ENCODE measurements at regions not wholly inside any gene's neighbourhood (a gene's known extent, or its start where the extent isn't known, plus 50 kb on each side); places are given as distances from the start of the nearest gene placed in this dataset.

DNA sequence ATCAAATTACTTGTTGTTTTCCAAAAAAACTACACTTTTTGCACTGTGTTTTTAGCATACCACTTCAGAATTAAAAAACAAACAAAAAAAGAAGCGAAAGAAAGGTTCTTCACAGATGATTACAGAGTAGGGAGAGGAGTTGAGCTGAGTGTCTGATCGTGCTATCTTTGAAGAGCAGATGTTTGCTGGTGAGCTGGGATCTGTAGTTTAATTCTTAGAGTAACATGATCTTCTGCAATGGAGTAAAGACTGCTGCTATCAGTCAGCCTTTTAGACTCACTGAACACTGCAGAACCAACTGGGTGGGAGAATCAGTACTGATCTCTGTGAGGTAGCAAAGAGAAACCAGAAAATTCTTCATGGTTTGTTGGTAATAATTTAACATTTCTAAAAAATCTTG lies 1197.8 kb upstream of the SORCS1 start:
- Histone ChIP-seq H3K9me3 (ENCODE audit: control insufficient read depth in 2 of 2, insufficient read depth in 1 of 2, low read depth in 1 of 2, low read length in 1 of 2) (no peaks in the 10 kb centered on the region), H3K4me1 (ENCODE audit: control insufficient read depth in 2 of 2, insufficient read depth in 2 of 2, low read length in 1 of 2) (no peaks in the 10 kb centered on the region), H3K4me3 (ENCODE audit: low read depth in 1 of 2, low read length in 2 of 2) (no peak overlapping the region), H3K27me3 (ENCODE audit: control insufficient read depth in 1 of 2, insufficient read depth in 2 of 2, low read length in 2 of 2) (no peaks in the 10 kb centered on the region), H3K27ac (ENCODE audit: low read depth in 2 of 2, low read length in 1 of 2) (no peak overlapping the region), H3K36me3 (ENCODE audit: control insufficient read depth in 2 of 2, insufficient read depth in 2 of 2, low read length in 1 of 2) (no peaks in the 10 kb centered on the region)
- 60 to 83% methylated on average over 2 of the region's 2 CpGs for WGBS, 2 donors

DNA sequence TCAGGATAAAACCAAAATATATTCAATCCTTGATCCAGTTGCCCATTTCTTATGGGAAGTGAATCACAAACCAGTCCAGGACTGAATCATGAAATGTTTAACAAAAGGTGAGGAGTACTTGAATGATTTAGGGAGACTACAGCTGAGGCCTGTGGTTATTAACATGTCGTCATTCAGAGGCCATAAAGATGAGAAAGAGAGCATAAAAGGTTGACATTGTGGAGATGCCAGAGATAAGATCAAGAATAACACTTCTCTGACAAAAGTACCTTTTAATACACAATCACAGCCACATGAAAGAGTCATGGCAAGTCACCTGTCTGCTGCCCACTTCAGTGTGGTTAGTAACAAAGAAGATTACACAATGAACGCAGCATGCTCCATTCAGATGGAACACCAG lies 1195.7 kb upstream of the SORCS1 start:
- Histone ChIP-seq H3K36me3 (ENCODE audit: control insufficient read depth in 2 of 2, insufficient read depth in 2 of 2, low read length in 1 of 2) (no peaks in the 10 kb centered on the region), H3K4me3 (ENCODE audit: low read depth in 1 of 2, low read length in 2 of 2) (no peak overlapping the region), H3K27ac (ENCODE audit: low read depth in 2 of 2, low read length in 1 of 2) (no peak overlapping the region), H3K27me3 (ENCODE audit: control insufficient read depth in 1 of 2, insufficient read depth in 2 of 2, low read length in 2 of 2) (no peaks in the 10 kb centered on the region), H3K9me3 (ENCODE audit: control insufficient read depth in 2 of 2, insufficient read depth in 1 of 2, low read depth in 1 of 2, low read length in 1 of 2) (no peaks in the 10 kb centered on the region), H3K4me1 (ENCODE audit: control insufficient read depth in 2 of 2, insufficient read depth in 2 of 2, low read length in 1 of 2) (no peaks in the 10 kb centered on the region)
- 54 to 59% methylated on average over 2 of the region's 2 CpGs for WGBS, 2 donors

DNA sequence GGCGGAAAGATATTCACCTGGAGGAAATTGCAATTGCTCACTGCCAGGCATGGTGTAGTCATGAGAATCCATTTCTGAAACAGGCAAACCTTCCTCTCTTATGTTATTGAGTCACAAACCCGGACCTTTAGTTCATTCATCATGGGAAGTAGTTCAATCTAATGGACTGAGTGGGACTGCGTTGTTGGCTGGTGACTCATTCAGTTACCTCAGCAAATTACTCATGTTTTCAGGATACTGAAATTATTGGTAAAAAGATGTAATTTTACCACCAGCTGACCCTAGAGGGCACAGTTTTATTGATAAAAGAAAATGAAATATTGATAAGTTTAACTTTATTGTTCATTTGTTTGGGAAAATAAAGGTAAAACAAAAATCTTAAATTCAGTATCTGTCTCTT lies 1194.4 kb upstream of the SORCS1 start:
- H3K4me3 ChIP-seq (ENCODE audit: low read depth in 1 of 2, low read length in 2 of 2): no peak overlapping the region
- 26 to 45% methylated on average over 3 of the region's 3 CpGs for WGBS, 2 donors
- H3K9me3 ChIP-seq (ENCODE audit: control insufficient read depth in 2 of 2, insufficient read depth in 1 of 2, low read depth in 1 of 2, low read length in 1 of 2): no peaks in the 10 kb centered on the region
- no peaks in the 10 kb centered on the region for H3K36me3 ChIP-seq (ENCODE audit: control insufficient read depth in 2 of 2, insufficient read depth in 2 of 2, low read length in 1 of 2)
- no peak overlapping the region for H3K27ac ChIP-seq (ENCODE audit: low read depth in 2 of 2, low read length in 1 of 2)
- no peaks in the 10 kb centered on the region for H3K4me1 ChIP-seq (ENCODE audit: control insufficient read depth in 2 of 2, insufficient read depth in 2 of 2, low read length in 1 of 2)
- H3K27me3 ChIP-seq (ENCODE audit: control insufficient read depth in 1 of 2, insufficient read depth in 2 of 2, low read length in 2 of 2): no peaks in the 10 kb centered on the region

DNA sequence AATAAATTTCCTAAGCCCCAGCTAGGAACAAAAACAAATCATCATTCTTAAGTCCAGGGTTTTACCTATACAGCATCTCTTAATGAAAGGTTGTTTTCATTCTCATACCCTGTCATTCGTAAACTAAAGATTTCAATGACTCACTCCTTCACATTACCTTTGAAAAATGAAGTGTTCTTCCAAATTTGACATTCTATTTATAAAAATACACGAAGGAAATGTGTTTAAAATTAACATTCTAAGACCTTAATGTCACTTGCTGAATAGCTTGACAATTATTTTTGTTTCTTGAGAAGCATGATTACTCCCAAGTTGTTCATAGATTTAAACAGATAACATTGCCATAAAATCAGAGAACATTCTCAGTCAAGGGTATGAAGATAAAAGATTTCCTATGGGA lies 1188.3 kb upstream of the SORCS1 start:
- no peak overlapping the region for H3K4me3 ChIP-seq (ENCODE audit: low read depth in 1 of 2, low read length in 2 of 2)
- 21 to 26% methylated on average over 2 of the region's 2 CpGs for WGBS, 2 donors
- H3K36me3 ChIP-seq (ENCODE audit: control insufficient read depth in 2 of 2, insufficient read depth in 2 of 2, low read length in 1 of 2): no peaks in the 10 kb centered on the region
- no peaks in the 10 kb centered on the region for H3K9me3 ChIP-seq (ENCODE audit: control insufficient read depth in 2 of 2, insufficient read depth in 1 of 2, low read depth in 1 of 2, low read length in 1 of 2)
- H3K27ac ChIP-seq (ENCODE audit: low read depth in 2 of 2, low read length in 1 of 2): no peak overlapping the region
- H3K4me1 ChIP-seq (ENCODE audit: control insufficient read depth in 2 of 2, insufficient read depth in 2 of 2, low read length in 1 of 2): no peaks in the 10 kb centered on the region
- no peaks in the 10 kb centered on the region for H3K27me3 ChIP-seq (ENCODE audit: control insufficient read depth in 1 of 2, insufficient read depth in 2 of 2, low read length in 2 of 2)

DNA sequence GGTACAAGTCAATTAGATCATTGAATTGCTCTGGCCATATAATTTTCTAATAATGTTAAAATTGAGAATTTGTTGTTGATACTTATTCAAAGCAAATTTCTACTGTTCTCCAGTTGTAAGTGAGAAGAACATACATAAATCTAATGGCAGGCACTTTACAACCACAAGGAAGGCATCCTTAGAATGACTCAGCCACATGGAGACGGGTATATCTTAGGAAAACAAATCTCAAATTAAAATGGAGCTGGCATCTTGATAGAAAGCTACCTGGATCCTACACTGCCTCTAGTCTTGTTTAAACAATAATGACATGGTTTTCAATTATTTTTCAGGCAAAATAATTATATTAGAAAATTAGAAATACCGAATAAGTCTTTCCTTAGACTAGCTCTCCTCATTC lies 1183.7 kb upstream of the SORCS1 start:
- H3K9me3 ChIP-seq (ENCODE audit: control insufficient read depth in 2 of 2, insufficient read depth in 1 of 2, low read depth in 1 of 2, low read length in 1 of 2): no peaks in the 10 kb centered on the region
- 81 to 82% methylated on average over 2 of the region's 2 CpGs for WGBS, 2 donors
- H3K27me3 ChIP-seq (ENCODE audit: control insufficient read depth in 1 of 2, insufficient read depth in 2 of 2, low read length in 2 of 2): no peaks in the 10 kb centered on the region
- H3K4me3 ChIP-seq (ENCODE audit: low read depth in 1 of 2, low read length in 2 of 2): no peak overlapping the region
- no peak overlapping the region for H3K27ac ChIP-seq (ENCODE audit: low read depth in 2 of 2, low read length in 1 of 2)
- no peaks in the 10 kb centered on the region for H3K36me3 ChIP-seq (ENCODE audit: control insufficient read depth in 2 of 2, insufficient read depth in 2 of 2, low read length in 1 of 2)
- no peaks in the 10 kb centered on the region for H3K4me1 ChIP-seq (ENCODE audit: control insufficient read depth in 2 of 2, insufficient read depth in 2 of 2, low read length in 1 of 2)

DNA sequence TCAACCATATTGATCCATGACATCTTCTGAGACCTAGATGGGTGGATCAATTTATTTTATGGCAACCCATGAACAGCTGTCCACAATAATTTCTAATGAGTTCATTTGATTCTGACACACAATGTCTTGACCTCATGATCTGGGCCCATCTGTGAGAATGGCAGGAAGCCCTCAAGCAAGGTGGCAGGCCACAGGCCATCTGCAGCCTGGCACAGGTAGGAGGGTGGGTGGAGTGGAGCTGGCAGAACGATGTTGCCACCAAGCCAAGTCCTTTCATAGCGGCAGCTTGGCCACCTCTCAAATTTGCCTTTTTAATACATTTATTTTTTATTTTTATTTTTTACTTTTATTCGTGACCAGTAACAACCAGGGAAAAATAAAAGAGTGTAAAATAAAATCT lies 1181.6 kb upstream of the SORCS1 start:
- WGBS, 2 donors: 74 to 84% methylated on average over 3 of the region's 3 CpGs
- Histone ChIP-seq H3K4me3 (ENCODE audit: low read depth in 1 of 2, low read length in 2 of 2) (no peak overlapping the region), H3K36me3 (ENCODE audit: control insufficient read depth in 2 of 2, insufficient read depth in 2 of 2, low read length in 1 of 2) (no peaks in the 10 kb centered on the region), H3K27ac (ENCODE audit: low read depth in 2 of 2, low read length in 1 of 2) (no peak overlapping the region), H3K4me1 (ENCODE audit: control insufficient read depth in 2 of 2, insufficient read depth in 2 of 2, low read length in 1 of 2) (no peaks in the 10 kb centered on the region), H3K27me3 (ENCODE audit: control insufficient read depth in 1 of 2, insufficient read depth in 2 of 2, low read length in 2 of 2) (no peaks in the 10 kb centered on the region), H3K9me3 (ENCODE audit: control insufficient read depth in 2 of 2, insufficient read depth in 1 of 2, low read depth in 1 of 2, low read length in 1 of 2) (no peaks in the 10 kb centered on the region)

DNA sequence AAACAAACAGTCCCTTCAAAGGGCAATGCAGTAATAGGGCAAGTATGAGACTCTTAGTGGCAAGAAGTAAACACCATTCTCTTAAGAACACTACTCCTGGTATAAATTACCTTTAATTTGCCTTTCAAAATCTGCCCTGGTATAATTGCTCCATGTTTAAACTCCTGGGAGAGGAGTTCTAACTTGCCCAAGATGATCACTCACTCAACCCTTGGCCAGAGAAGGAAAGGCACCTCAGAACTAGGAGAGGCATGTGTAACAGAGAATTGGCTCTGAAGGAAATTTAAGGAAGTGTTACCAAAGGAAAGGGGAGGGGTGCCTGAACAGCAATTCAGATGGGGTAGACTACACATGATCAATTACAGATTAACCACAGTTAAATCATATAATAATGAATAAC lies 1173.6 kb upstream of the SORCS1 start:
- H3K27ac ChIP-seq (ENCODE audit: low read depth in 2 of 2, low read length in 1 of 2): no peak overlapping the region
- no peaks in the 10 kb centered on the region for H3K27me3 ChIP-seq (ENCODE audit: control insufficient read depth in 1 of 2, insufficient read depth in 2 of 2, low read length in 2 of 2)
- no peaks in the 10 kb centered on the region for H3K4me1 ChIP-seq (ENCODE audit: control insufficient read depth in 2 of 2, insufficient read depth in 2 of 2, low read length in 1 of 2)
- H3K36me3 ChIP-seq (ENCODE audit: control insufficient read depth in 2 of 2, insufficient read depth in 2 of 2, low read length in 1 of 2): no peaks in the 10 kb centered on the region
- H3K9me3 ChIP-seq (ENCODE audit: control insufficient read depth in 2 of 2, insufficient read depth in 1 of 2, low read depth in 1 of 2, low read length in 1 of 2): peaks cover 0 to 3% of the 10 kb centered on the region in 2 donors
- H3K4me3 ChIP-seq (ENCODE audit: low read depth in 1 of 2, low read length in 2 of 2): no peak overlapping the region

DNA sequence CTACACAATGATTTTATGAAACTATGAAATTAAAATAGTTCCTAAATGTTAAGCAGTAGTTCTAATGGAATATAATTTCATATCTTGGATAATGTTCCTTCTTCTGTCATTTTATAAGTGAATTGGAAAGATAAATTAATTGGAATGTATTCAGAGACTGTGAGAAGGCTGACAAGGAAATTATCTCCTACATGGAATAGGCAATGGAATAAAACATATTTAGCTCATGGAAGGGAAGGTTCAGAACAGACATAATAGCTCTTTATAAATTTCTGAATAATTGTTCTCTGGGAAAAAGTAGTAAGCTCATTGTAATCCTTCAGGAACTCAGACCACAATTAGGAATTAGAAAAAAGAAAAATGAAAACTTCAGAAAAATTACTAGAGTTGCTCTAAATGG lies 1172.3 kb upstream of the SORCS1 start:
- no peak overlapping the region for H3K27ac ChIP-seq (ENCODE audit: low read depth in 2 of 2, low read length in 1 of 2)
- no peaks in the 10 kb centered on the region for H3K27me3 ChIP-seq (ENCODE audit: control insufficient read depth in 1 of 2, insufficient read depth in 2 of 2, low read length in 2 of 2)
- no peak overlapping the region for H3K4me3 ChIP-seq (ENCODE audit: low read depth in 1 of 2, low read length in 2 of 2)
- H3K4me1 ChIP-seq (ENCODE audit: control insufficient read depth in 2 of 2, insufficient read depth in 2 of 2, low read length in 1 of 2): no peaks in the 10 kb centered on the region
- no peaks in the 10 kb centered on the region for H3K36me3 ChIP-seq (ENCODE audit: control insufficient read depth in 2 of 2, insufficient read depth in 2 of 2, low read length in 1 of 2)
- peaks cover 0 to 3% of the 10 kb centered on the region in 2 donors for H3K9me3 ChIP-seq (ENCODE audit: control insufficient read depth in 2 of 2, insufficient read depth in 1 of 2, low read depth in 1 of 2, low read length in 1 of 2)

DNA sequence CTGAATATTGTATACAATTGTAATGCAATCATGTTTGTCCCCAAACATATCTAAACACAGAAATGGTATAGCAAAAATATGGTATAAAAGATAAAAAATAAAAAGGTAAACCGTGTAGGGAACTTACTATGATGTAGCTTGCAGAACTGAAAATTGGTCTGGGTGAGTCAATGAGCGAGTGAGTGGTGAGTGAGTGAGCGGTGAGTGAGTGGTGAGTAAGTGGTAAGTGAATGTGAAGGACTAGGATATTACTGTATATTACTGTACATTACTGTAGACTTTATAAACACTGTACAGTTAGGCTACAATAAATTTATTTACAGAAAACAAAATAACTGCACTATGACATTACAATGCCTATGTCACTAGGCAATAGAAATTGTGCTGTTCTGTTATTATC lies 1163.2 kb upstream of the SORCS1 start:
- Histone ChIP-seq H3K27ac (ENCODE audit: low read depth in 2 of 2, low read length in 1 of 2) (no peak overlapping the region), H3K36me3 (ENCODE audit: control insufficient read depth in 2 of 2, insufficient read depth in 2 of 2, low read length in 1 of 2) (no peaks in the 10 kb centered on the region), H3K9me3 (ENCODE audit: control insufficient read depth in 2 of 2, insufficient read depth in 1 of 2, low read depth in 1 of 2, low read length in 1 of 2) (no peaks in the 10 kb centered on the region), H3K27me3 (ENCODE audit: control insufficient read depth in 1 of 2, insufficient read depth in 2 of 2, low read length in 2 of 2) (no peaks in the 10 kb centered on the region), H3K4me3 (ENCODE audit: low read depth in 1 of 2, low read length in 2 of 2) (no peak overlapping the region), H3K4me1 (ENCODE audit: control insufficient read depth in 2 of 2, insufficient read depth in 2 of 2, low read length in 1 of 2) (no peaks in the 10 kb centered on the region)
- WGBS, 2 donors: 84 to 86% methylated on average over 3 of the region's 3 CpGs

DNA sequence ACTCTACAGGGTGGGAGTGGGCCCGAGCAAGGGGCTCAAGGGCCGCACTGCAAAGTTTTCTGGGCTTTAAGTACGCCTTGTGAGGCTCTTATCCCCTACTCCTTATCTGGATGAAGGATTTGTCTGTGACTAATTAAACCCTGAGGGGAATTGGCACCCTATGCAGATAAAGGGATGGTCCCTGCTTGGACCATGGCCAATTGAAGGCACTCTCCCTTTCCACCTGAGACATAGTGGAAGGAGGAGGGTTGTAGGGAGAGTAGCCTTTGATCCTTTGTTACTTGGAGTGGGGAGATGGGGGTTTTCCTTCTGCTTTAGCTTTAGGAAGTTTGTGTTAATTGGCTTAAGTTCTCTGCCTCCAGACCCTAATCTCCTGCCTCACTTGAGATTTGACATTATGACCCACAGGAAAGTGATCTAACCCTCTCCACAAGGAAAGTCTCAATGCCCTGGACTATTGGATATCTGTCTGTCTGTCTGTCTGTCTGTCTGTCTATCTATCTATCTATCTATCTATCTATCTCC lies 1158.8 kb upstream of the SORCS1 start:
- WGBS, 2 donors: 48 to 69% methylated on average over 3 of the region's 3 CpGs
- no peaks in the 10 kb centered on the region for H3K27me3 ChIP-seq (ENCODE audit: control insufficient read depth in 1 of 2, insufficient read depth in 2 of 2, low read length in 2 of 2)
- H3K36me3 ChIP-seq (ENCODE audit: control insufficient read depth in 2 of 2, insufficient read depth in 2 of 2, low read length in 1 of 2): no peaks in the 10 kb centered on the region
- H3K4me3 ChIP-seq (ENCODE audit: low read depth in 1 of 2, low read length in 2 of 2): no peak overlapping the region
- H3K4me1 ChIP-seq (ENCODE audit: control insufficient read depth in 2 of 2, insufficient read depth in 2 of 2, low read length in 1 of 2): no peaks in the 10 kb centered on the region
- no peak overlapping the region for H3K27ac ChIP-seq (ENCODE audit: low read depth in 2 of 2, low read length in 1 of 2)
- H3K9me3 ChIP-seq (ENCODE audit: control insufficient read depth in 2 of 2, insufficient read depth in 1 of 2, low read depth in 1 of 2, low read length in 1 of 2): no peaks in the 10 kb centered on the region
